Neutrophil (primary cell): ENCODE measurements at regions not wholly inside any gene's neighbourhood (a gene's known extent, or its start where the extent isn't known, plus 50 kb on each side); places are given as distances from the start of the nearest gene placed in this dataset.

Experiments
- H3K27ac ChIP-seq: fragments of 200-600 bp; sonication (generic); 2 replicates; pipeline ENCODE4 v1.5.1; 2016; ENCODE audit warnings: mild to moderate bottlenecking, moderate library complexity
- H3K27me3 ChIP-seq: fragments of 200-600 bp; sonication (generic); 2 replicates; pipeline ENCODE4 v1.6.0; 2016; ENCODE audit warnings: mild to moderate bottlenecking
- H3K36me3 ChIP-seq: fragments of 200-600 bp; sonication (generic); 2 replicates; pipeline ENCODE4 v1.5.1; 2017
- H3K4me1 ChIP-seq, 2 experiments: fragments of 200-600 bp in 1 of 2; sonication (generic) in 1 of 2; 1 replicate in 1 of 2; 2 replicates in 1 of 2; pipeline versions ENCODE4 v1.5.1 to v1.6.1; 2013 to 2016; ENCODE audit warnings: low read depth in 1 of 2, low read length in 1 of 2, mild to moderate bottlenecking in 1 of 2, moderate library complexity in 1 of 2; ENCODE audit not compliant: control insufficient read depth in 1 of 2, insufficient read depth in 1 of 2
- H3K4me3 ChIP-seq, 2 experiments: fragments of 200-600 bp in 1 of 2; sonication (generic) in 1 of 2; 1 replicate in 1 of 2; 2 replicates in 1 of 2; pipeline ENCODE4 v1.5.1; 2013 to 2016; ENCODE audit warnings: low read depth in 1 of 2, low read length in 1 of 2, mild to moderate bottlenecking in 1 of 2, moderate library complexity in 1 of 2
- H3K9me3 ChIP-seq: fragments of 200-600 bp; sonication (generic); 2 replicates; pipeline ENCODE4 v1.5.1; 2016
- CTCF ChIP-seq: fragments of 200-600 bp; sonication (generic); IDR thresholded peaks from 2 replicates; pipeline ENCODE4 v1.5.1; 2016; ENCODE audit warnings: antibody characterized with exemption

GRCh38 chr1:72482736-72483413, 200.5 kb upstream of the NEGR1 start:
- Histone ChIP-seq H3K4me3 (no peak overlapping the region), H3K4me1 (no peaks in the 10 kb centered on the region), H3K36me3 (no peaks in the 10 kb centered on the region), H3K27ac (no peak overlapping the region), H3K9me3 (no peaks in the 10 kb centered on the region), H3K27me3 (no peaks in the 10 kb centered on the region)
- no peak for TF ChIP-seq CTCF

- H3K36me3 ChIP-seq, result no peaks in the 10 kb centered on the region
- no peak for TF ChIP-seq CTCF
- no peaks in the 10 kb centered on the region for H3K27me3 ChIP-seq
- no peak overlapping the region for H3K4me3 ChIP-seq
- no peak overlapping the region for H3K27ac ChIP-seq
- no peaks in the 10 kb centered on the region for H3K4me1 ChIP-seq
- no peaks in the 10 kb centered on the region for H3K9me3 ChIP-seq
Observed at GRCh38 chr1:72481420-72481970, 199.2 kb upstream of the NEGR1 start.

GRCh38 chr1:72466376-72466775, 184.0 kb upstream of the NEGR1 start:
- TF ChIP-seq CTCF, result no peak
- Histone ChIP-seq H3K36me3 (no peaks in the 10 kb centered on the region), H3K9me3 (no peaks in the 10 kb centered on the region), H3K4me3 (no peak overlapping the region), H3K4me1 (no peaks in the 10 kb centered on the region), H3K27me3 (no peaks in the 10 kb centered on the region), H3K27ac (no peak overlapping the region)

GRCh38 chr1:72462186-72462905, 180.0 kb upstream of the NEGR1 start:
- Histone ChIP-seq H3K4me1 (no peaks in the 10 kb centered on the region), H3K27me3 (no peaks in the 10 kb centered on the region), H3K4me3 (no peak overlapping the region), H3K27ac (no peak overlapping the region), H3K36me3 (no peaks in the 10 kb centered on the region), H3K9me3 (no peaks in the 10 kb centered on the region)
- no peak for TF ChIP-seq CTCF

- Histone ChIP-seq H3K4me1 (no peaks in the 10 kb centered on the region), H3K27ac (no peak overlapping the region), H3K36me3 (no peaks in the 10 kb centered on the region), H3K9me3 (no peaks in the 10 kb centered on the region), H3K4me3 (no peak overlapping the region), H3K27me3 (no peaks in the 10 kb centered on the region)
- TF ChIP-seq CTCF, result no peak
Observed at GRCh38 chr1:72442262-72442661, 159.9 kb upstream of the NEGR1 start.
